ENCODE measurements at regions not wholly inside any gene's neighbourhood (a gene's known extent, or its start where the extent isn't known, plus 50 kb on each side); places are given as distances from the start of the nearest gene placed in this dataset.
"Not testable (repeated sequence)": the region's sequence is repeated elsewhere in the genome, so short reads cannot be mapped to it uniquely, and the experiment has no call there.

- intact Hi-C loops (cut with DNase I, micrococcal nuclease): no loop called here
- H3K27me3 Mint-ChIP-seq: no peaks in the 10 kb centered on the region
- POLR2A ChIA-PET: no interaction called here
- peaks cover 7% of the 10 kb centered on the region for H3K4me1 Mint-ChIP-seq (ENCODE audit: low read depth)
- no peaks in the 10 kb centered on the region for H3K9me3 Mint-ChIP-seq
- Histone ChIP-seq H3K4me1 (ENCODE audit: insufficient read depth, low read length) (peaks cover 13% of the 10 kb centered on the region), H3K36me3 (ENCODE audit: insufficient read depth, low read length) (no peaks in the 10 kb centered on the region), H3K4me3 (ENCODE audit: low read length) (no peak overlapping the region), H3K27me3 (ENCODE audit: control insufficient read depth in 1 of 2, insufficient read depth in 2 of 2, low read length in 2 of 2) (no peaks in the 10 kb centered on the region), H3K27ac (ENCODE audit: low read depth in 1 of 2, low read length in 2 of 2) (no peak overlapping the region), H3K9me3 (ENCODE audit: control insufficient read depth in 1 of 2, insufficient read depth in 1 of 2, low read length in 2 of 2) (no peaks in the 10 kb centered on the region)
- H3K27ac Mint-ChIP-seq: no peak overlapping the region
- no peaks in the 10 kb centered on the region for H3K36me3 Mint-ChIP-seq (ENCODE audit: low read depth)
- CTCF ChIA-PET: no interaction called here
- no peak for TF ChIP-seq CTCF (IDR thresholded peaks at IDR 0.05)
- no peak for DNase-seq
- no peak overlapping the region for H3K4me3 Mint-ChIP-seq
- ATAC-seq (ENCODE audit: poor library complexity): no peak
Measured at GRCh38 chr15:66635817-66636216, 66.2 kb upstream of the SMAD6 start.

- intact Hi-C loops (cut with DNase I, micrococcal nuclease); POLR2A ChIA-PET; H3K4me3 ChIP-seq (ENCODE audit: low read length); ATAC-seq (ENCODE audit: poor library complexity); H3K9me3 Mint-ChIP-seq; DNase-seq; H3K4me1 Mint-ChIP-seq (ENCODE audit: low read depth); H3K27me3 ChIP-seq (ENCODE audit: control insufficient read depth in 1 of 2, insufficient read depth in 2 of 2, low read length in 2 of 2); H3K27ac Mint-ChIP-seq; H3K9me3 ChIP-seq (ENCODE audit: control insufficient read depth in 1 of 2, insufficient read depth in 1 of 2, low read length in 2 of 2); H3K36me3 Mint-ChIP-seq (ENCODE audit: low read depth); CTCF ChIA-PET; H3K27me3 Mint-ChIP-seq; H3K27ac ChIP-seq (ENCODE audit: low read depth in 1 of 2, low read length in 2 of 2); H3K4me3 Mint-ChIP-seq; H3K36me3 ChIP-seq (ENCODE audit: insufficient read depth, low read length): not testable (repeated sequence)
- peaks cover 13% of the 10 kb centered on the region for H3K4me1 ChIP-seq (ENCODE audit: insufficient read depth, low read length)
Measured at GRCh38 chr15:66637044-66637443, 65.0 kb upstream of the SMAD6 start.

- no peaks in the 10 kb centered on the region for H3K36me3 Mint-ChIP-seq (ENCODE audit: low read depth)
- no peak overlapping the region for H3K4me3 Mint-ChIP-seq
- intact Hi-C loops (cut with DNase I, micrococcal nuclease): no loop called here
- Histone ChIP-seq H3K9me3 (ENCODE audit: control insufficient read depth in 1 of 2, insufficient read depth in 1 of 2, low read length in 2 of 2) (no peaks in the 10 kb centered on the region), H3K4me1 (ENCODE audit: insufficient read depth, low read length) (peaks cover 13% of the 10 kb centered on the region), H3K27me3 (ENCODE audit: control insufficient read depth in 1 of 2, insufficient read depth in 2 of 2, low read length in 2 of 2) (no peaks in the 10 kb centered on the region), H3K27ac (ENCODE audit: low read depth in 1 of 2, low read length in 2 of 2) (no peak overlapping the region), H3K36me3 (ENCODE audit: insufficient read depth, low read length) (no peaks in the 10 kb centered on the region), H3K4me3 (ENCODE audit: low read length) (no peak overlapping the region)
- no peaks in the 10 kb centered on the region for H3K27me3 Mint-ChIP-seq
- ChIA-PET CTCF (interaction anchor here (0.7 kb wide), 1 partner anchor 666 kb away, joined by 3 read pairs; no protein-coding TSS in a partner anchor), POLR2A (no interaction called here)
- TF ChIP-seq CTCF (IDR thresholded peaks at IDR 0.05): no peak
- no peaks in the 10 kb centered on the region for H3K9me3 Mint-ChIP-seq
- H3K27ac Mint-ChIP-seq: no peak overlapping the region
- DNase-seq: peak in 3 of 14 experiments; percentile 14 to 36 (median 26)
- H3K4me1 Mint-ChIP-seq (ENCODE audit: low read depth): peaks cover 7% of the 10 kb centered on the region
- peak; percentile 52 for ATAC-seq (ENCODE audit: poor library complexity)
Measured at GRCh38 chr15:66638377-66638776, 63.7 kb upstream of the SMAD6 start.

- Histone ChIP-seq H3K4me3 (ENCODE audit: low read length) (no peak overlapping the region), H3K9me3 (ENCODE audit: control insufficient read depth in 1 of 2, insufficient read depth in 1 of 2, low read length in 2 of 2) (no peaks in the 10 kb centered on the region), H3K36me3 (ENCODE audit: insufficient read depth, low read length) (no peaks in the 10 kb centered on the region), H3K4me1 (ENCODE audit: insufficient read depth, low read length) (peaks cover 13% of the 10 kb centered on the region), H3K27me3 (ENCODE audit: control insufficient read depth in 1 of 2, insufficient read depth in 2 of 2, low read length in 2 of 2) (no peaks in the 10 kb centered on the region), H3K27ac (ENCODE audit: low read depth in 1 of 2, low read length in 2 of 2) (no peak overlapping the region)
- intact Hi-C loops (cut with DNase I, micrococcal nuclease): no loop called here
- Mint-ChIP-seq H3K4me1 (ENCODE audit: low read depth) (peaks cover 7% of the 10 kb centered on the region), H3K27me3 (no peaks in the 10 kb centered on the region), H3K27ac (no peak overlapping the region), H3K36me3 (ENCODE audit: low read depth) (no peaks in the 10 kb centered on the region), H3K9me3 (no peaks in the 10 kb centered on the region), H3K4me3 (no peak overlapping the region)
- no peak for TF ChIP-seq CTCF (IDR thresholded peaks at IDR 0.05)
- DNase-seq: no peak
- ChIA-PET POLR2A (no interaction called here), CTCF (no interaction called here)
- no peak for ATAC-seq (ENCODE audit: poor library complexity)
Measured at GRCh38 chr15:66641485-66642315, 60.3 kb upstream of the SMAD6 start.
